Smooth muscle cell (in vitro differentiated cells): ENCODE measurements at regions not wholly inside any gene's neighbourhood (a gene's known extent, or its start where the extent isn't known, plus 50 kb on each side); places are given as distances from the start of the nearest gene placed in this dataset.

Experiments
- DNase-seq: peaks from one replicate; lab custom pipeline; 2025; ENCODE audit not compliant: unreplicated experiment; lab: John Stamatoyannopoulos, UW
- H2AFZ ChIP-seq: fragments of 200-600 bp; sonication (generic); 2 replicates; pipeline ENCODE4 v1.6.0; 2016; ENCODE audit warnings: antibody characterized with exemption, low read depth, mild to moderate bottlenecking
- H3F3A ChIP-seq: fragments of 200-600 bp; sonication (generic); 2 replicates; pipeline ENCODE4 v1.6.0; 2017; ENCODE audit warnings: antibody characterized with exemption, low read depth
- H3K27ac ChIP-seq: fragments of 200-600 bp; sonication (generic); 2 replicates; pipeline ENCODE4 v1.5.1; 2016; ENCODE audit warnings: low read depth, mild to moderate bottlenecking
- H3K27me3 ChIP-seq: fragments of 200-600 bp; sonication (generic); 2 replicates; pipeline ENCODE4 v1.6.1; 2016; ENCODE audit warnings: low read depth, mild to moderate bottlenecking
- H3K36me3 ChIP-seq: fragments of 200-600 bp; sonication (generic); 2 replicates; pipeline ENCODE4 v1.5.1; 2016; ENCODE audit warnings: low read depth
- H3K4me1 ChIP-seq: fragments of 200-600 bp; sonication (generic); 2 replicates; pipeline ENCODE4 v1.5.1; 2016; ENCODE audit warnings: low read depth
- H3K4me2 ChIP-seq: fragments of 200-600 bp; sonication (generic); 2 replicates; pipeline ENCODE4 v1.6.0; 2016; ENCODE audit warnings: mild to moderate bottlenecking
- H3K4me3 ChIP-seq: fragments of 200-600 bp; sonication (generic); 2 replicates; pipeline ENCODE4 v1.5.1; 2016; ENCODE audit warnings: mild to moderate bottlenecking
- H3K79me2 ChIP-seq: fragments of 200-600 bp; sonication (generic); 2 replicates; pipeline ENCODE4 v1.6.0; 2016; ENCODE audit warnings: low read depth, mild to moderate bottlenecking
- H3K9ac ChIP-seq: fragments of 200-600 bp; sonication (generic); 2 replicates; pipeline ENCODE4 v1.6.0; 2016; ENCODE audit warnings: low read depth
- H3K9me3 ChIP-seq: fragments of 200-600 bp; sonication (generic); replicated peaks from 2 replicates; pipeline ENCODE4 v1.5.1; 2016; ENCODE audit warnings: low read depth
- H4K20me1 ChIP-seq: fragments of 200-600 bp; sonication (generic); 2 replicates; pipeline ENCODE4 v1.6.0; 2016; ENCODE audit warnings: low read depth
- CTCF ChIP-seq: fragments of 200-600 bp; sonication (generic); IDR thresholded peaks from 2 replicates; pipeline ENCODE4 v1.5.1; 2017; ENCODE audit warnings: borderline replicate concordance, mild to moderate bottlenecking, antibody characterized with exemption; ENCODE audit not compliant: insufficient read depth, poor library complexity, severe bottlenecking
- WGBS: methylation state at CpG from one replicate; pipeline ENCODE4 v1.1.7; 2016; ENCODE audit warnings: low lambda C conversion rate; 5-methylcytosine and 5-hydroxymethylcytosine counted together

GRCh38 chr10:8998751-8999150, 944.3 kb downstream of the GATA3 start:
- Histone ChIP-seq H3F3A (no peaks in the 10 kb centered on the region), H3K9ac (no peak overlapping the region), H3K27me3 (no peaks in the 10 kb centered on the region), H2AFZ (no peak overlapping the region), H4K20me1 (no peaks in the 10 kb centered on the region), H3K27ac (no peak overlapping the region), H3K4me1 (no peaks in the 10 kb centered on the region), H3K9me3 (no peaks in the 10 kb centered on the region), H3K79me2 (no peaks in the 10 kb centered on the region), H3K4me3 (no peak overlapping the region), H3K36me3 (no peaks in the 10 kb centered on the region), H3K4me2 (no peak overlapping the region)
- TF ChIP-seq CTCF, result no peak
- DNase-seq, result no peak

DNA sequence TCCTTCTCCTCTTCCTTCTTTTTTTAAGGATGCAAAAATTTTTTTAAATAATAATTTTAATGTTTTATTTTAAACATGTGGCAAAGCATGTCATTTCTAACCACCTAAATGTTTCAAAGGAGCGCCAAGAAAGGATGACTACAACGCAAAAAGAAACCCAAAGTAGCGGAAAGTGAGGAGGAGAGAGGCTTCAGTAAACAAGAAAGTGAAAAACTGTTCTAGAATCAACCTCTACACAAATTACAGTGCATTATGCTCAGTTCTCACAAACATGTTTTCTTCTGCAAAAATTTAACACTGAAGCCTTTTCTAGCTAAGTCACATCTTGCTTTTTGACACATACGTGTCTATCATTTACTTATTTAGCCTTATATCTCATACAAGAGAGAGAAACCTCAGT, 948.6 kb downstream of the GATA3 start:
- H3K27ac ChIP-seq, result no peak overlapping the region
- no peaks in the 10 kb centered on the region for H3K79me2 ChIP-seq
- H4K20me1 ChIP-seq, result no peaks in the 10 kb centered on the region
- no peak for DNase-seq
- H3K36me3 ChIP-seq, result no peaks in the 10 kb centered on the region
- H3K4me1 ChIP-seq, result no peaks in the 10 kb centered on the region
- H3K9ac ChIP-seq, result no peak overlapping the region
- WGBS, result 92% methylated on average over 4 of the region's 4 CpGs
- no peaks in the 10 kb centered on the region for H3F3A ChIP-seq
- H3K4me3 ChIP-seq, result no peak overlapping the region
- no peak overlapping the region for H3K4me2 ChIP-seq
- peaks cover 7% of the 10 kb centered on the region for H3K27me3 ChIP-seq
- TF ChIP-seq CTCF, result no peak
- no peaks in the 10 kb centered on the region for H3K9me3 ChIP-seq
- H2AFZ ChIP-seq, result no peak overlapping the region

GRCh38 chr10:9004736-9005135, 950.2 kb downstream of the GATA3 start:
- peaks cover 7% of the 10 kb centered on the region for H3K27me3 ChIP-seq
- H3K79me2 ChIP-seq, result no peaks in the 10 kb centered on the region
- H2AFZ ChIP-seq, result no peak overlapping the region
- no peak overlapping the region for H3K9ac ChIP-seq
- DNase-seq, result no peak
- H3F3A ChIP-seq, result no peaks in the 10 kb centered on the region
- H4K20me1 ChIP-seq, result no peaks in the 10 kb centered on the region
- WGBS, result 90% methylated on average over 6 of the region's 6 CpGs
- no peak overlapping the region for H3K4me2 ChIP-seq
- no peaks in the 10 kb centered on the region for H3K4me1 ChIP-seq
- H3K9me3 ChIP-seq, result no peaks in the 10 kb centered on the region
- H3K27ac ChIP-seq, result no peak overlapping the region
- H3K36me3 ChIP-seq, result no peaks in the 10 kb centered on the region
- no peak for TF ChIP-seq CTCF
- H3K4me3 ChIP-seq, result no peak overlapping the region

- H3K27ac ChIP-seq, result no peak overlapping the region
- no peak overlapping the region for H3K4me2 ChIP-seq
- H3K9me3 ChIP-seq, result no peaks in the 10 kb centered on the region
- H3K4me3 ChIP-seq, result no peak overlapping the region
- no peaks in the 10 kb centered on the region for H4K20me1 ChIP-seq
- no peak for DNase-seq
- H3K36me3 ChIP-seq, result no peaks in the 10 kb centered on the region
- TF ChIP-seq CTCF, result no peak
- no peak overlapping the region for H2AFZ ChIP-seq
- H3F3A ChIP-seq, result no peaks in the 10 kb centered on the region
- no peak overlapping the region for H3K9ac ChIP-seq
- no peaks in the 10 kb centered on the region for H3K4me1 ChIP-seq
- WGBS, result 85% methylated on average over 9 of the region's 9 CpGs
- H3K27me3 ChIP-seq, result peaks cover 7% of the 10 kb centered on the region
- H3K79me2 ChIP-seq, result no peaks in the 10 kb centered on the region
Measured at GRCh38 chr10:9009505-9009904, 955.0 kb downstream of the GATA3 start.
